Mucosa of rectum (tissue), 2 donors: ENCODE measurements at regions not wholly inside any gene's neighbourhood (a gene's known extent, or its start where the extent isn't known, plus 50 kb on each side); places are given as distances from the start of the nearest gene placed in this dataset.
A peak's percentile ranks its signal among the peaks of the same experiment; 100 is the strongest.

Source experiments
- H3K27ac ChIP-seq, 2 donors: one replicate each; pipeline ENCODE4 v1.7.0; 2013; ENCODE audit warnings: inconsistent platforms in 2 of 2, low read depth in 2 of 2, low read length in 2 of 2
- H3K27me3 ChIP-seq, 2 donors: one replicate each; pipeline ENCODE4 v1.7.0; 2013; ENCODE audit warnings: low read length in 2 of 2; ENCODE audit not compliant: control insufficient read depth in 2 of 2, insufficient read depth in 2 of 2
- H3K36me3 ChIP-seq, 2 donors: one replicate each; pipeline ENCODE4 v1.7.0; 2013; ENCODE audit warnings: low read length in 2 of 2; ENCODE audit not compliant: control insufficient read depth in 2 of 2, insufficient read depth in 2 of 2
- H3K4me1 ChIP-seq, 2 donors: one replicate each; pipeline ENCODE4 v1.7.0; 2013; ENCODE audit warnings: low read length in 2 of 2, mild to moderate bottlenecking in 1 of 2; ENCODE audit not compliant: control insufficient read depth in 2 of 2, insufficient read depth in 2 of 2
- H3K4me3 ChIP-seq, 2 donors: one replicate each; pipeline ENCODE4 v1.7.0; 2013; ENCODE audit warnings: low read length in 2 of 2
- H3K9ac ChIP-seq, 2 donors: one replicate each; pipeline ENCODE4 v1.7.0; 2013; ENCODE audit warnings: low read length in 2 of 2, low read depth in 1 of 2, mild to moderate bottlenecking in 1 of 2
- H3K9me3 ChIP-seq, 2 donors: one replicate each; pipeline ENCODE4 v1.7.0; 2013; ENCODE audit warnings: low read length in 2 of 2; ENCODE audit not compliant: control insufficient read depth in 2 of 2
- donor health status: healthy.
- donor health status: Normal muscosa, but diverticular disease.

- Histone ChIP-seq H3K27ac (no peak overlapping the region), H3K36me3 (peaks cover 5 to 8% of the 10 kb centered on the region in 2 donors), H3K9me3 (no peaks in the 10 kb centered on the region), H3K9ac (no peak overlapping the region), H3K4me1 (peaks cover 0 to 5% of the 10 kb centered on the region in 2 donors), H3K27me3 (no peaks in the 10 kb centered on the region), H3K4me3 (no peak overlapping the region)
These were observed 91.6 kb downstream of the PLCE1 start for GRCh38 chr10:94085288-94085687.

GRCh38 chr10:94085766-94086437 is 92.2 kb downstream of the PLCE1 start:
- Histone ChIP-seq H3K36me3 (peaks cover 5 to 8% of the 10 kb centered on the region in 2 donors), H3K27me3 (no peaks in the 10 kb centered on the region), H3K4me3 (no peak overlapping the region), H3K4me1 (peaks cover 0 to 5% of the 10 kb centered on the region in 2 donors), H3K9ac (no peak overlapping the region), H3K9me3 (no peaks in the 10 kb centered on the region), H3K27ac (no peak overlapping the region)

- peak overlapping the region in 1 of 2 donors; percentile 32 for H3K4me3 ChIP-seq
- H3K36me3 ChIP-seq: peaks cover 0 to 5% of the 10 kb centered on the region in 2 donors
- H3K27me3 ChIP-seq: no peaks in the 10 kb centered on the region
- H3K9me3 ChIP-seq: no peaks in the 10 kb centered on the region
- no peak overlapping the region for H3K27ac ChIP-seq
- no peak overlapping the region for H3K9ac ChIP-seq
- no peaks in the 10 kb centered on the region for H3K4me1 ChIP-seq
These were observed 95.2 kb downstream of the PLCE1 start for GRCh38 chr10:94088926-94089381.

- no peaks in the 10 kb centered on the region for H3K9me3 ChIP-seq
- H3K27me3 ChIP-seq: no peaks in the 10 kb centered on the region
- no peak overlapping the region for H3K27ac ChIP-seq
- no peak overlapping the region for H3K4me3 ChIP-seq
- peaks cover 0 to 5% of the 10 kb centered on the region in 2 donors for H3K36me3 ChIP-seq
- H3K4me1 ChIP-seq: no peaks in the 10 kb centered on the region
- no peak overlapping the region for H3K9ac ChIP-seq
These were observed 97.9 kb downstream of the PLCE1 start for GRCh38 chr10:94091649-94092048.

DNA sequence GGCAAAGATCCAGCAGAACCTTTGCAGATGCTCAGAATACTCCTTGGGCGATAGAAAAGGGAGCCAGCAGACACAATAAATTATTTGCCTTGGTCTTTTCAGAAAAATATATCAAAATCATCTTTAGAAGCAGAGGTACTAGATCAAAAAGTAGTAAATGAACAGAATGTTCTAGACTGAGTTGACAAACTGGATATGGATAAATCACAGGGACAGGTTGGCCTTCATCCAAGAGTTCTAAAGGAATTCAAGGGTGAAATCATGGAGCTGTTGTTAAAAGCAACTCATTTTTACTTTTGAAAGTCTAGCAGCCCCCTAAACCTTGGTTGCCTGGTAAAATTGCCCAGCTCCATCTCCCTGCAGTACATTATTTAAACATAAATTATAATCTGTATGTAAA is 99.1 kb downstream of the PLCE1 start:
- H3K36me3 ChIP-seq: peaks cover 0 to 2% of the 10 kb centered on the region in 2 donors
- H3K4me3 ChIP-seq: no peak overlapping the region
- H3K9ac ChIP-seq: no peak overlapping the region
- H3K27me3 ChIP-seq: no peaks in the 10 kb centered on the region
- no peak overlapping the region for H3K27ac ChIP-seq
- H3K4me1 ChIP-seq: no peaks in the 10 kb centered on the region
- no peaks in the 10 kb centered on the region for H3K9me3 ChIP-seq

DNA sequence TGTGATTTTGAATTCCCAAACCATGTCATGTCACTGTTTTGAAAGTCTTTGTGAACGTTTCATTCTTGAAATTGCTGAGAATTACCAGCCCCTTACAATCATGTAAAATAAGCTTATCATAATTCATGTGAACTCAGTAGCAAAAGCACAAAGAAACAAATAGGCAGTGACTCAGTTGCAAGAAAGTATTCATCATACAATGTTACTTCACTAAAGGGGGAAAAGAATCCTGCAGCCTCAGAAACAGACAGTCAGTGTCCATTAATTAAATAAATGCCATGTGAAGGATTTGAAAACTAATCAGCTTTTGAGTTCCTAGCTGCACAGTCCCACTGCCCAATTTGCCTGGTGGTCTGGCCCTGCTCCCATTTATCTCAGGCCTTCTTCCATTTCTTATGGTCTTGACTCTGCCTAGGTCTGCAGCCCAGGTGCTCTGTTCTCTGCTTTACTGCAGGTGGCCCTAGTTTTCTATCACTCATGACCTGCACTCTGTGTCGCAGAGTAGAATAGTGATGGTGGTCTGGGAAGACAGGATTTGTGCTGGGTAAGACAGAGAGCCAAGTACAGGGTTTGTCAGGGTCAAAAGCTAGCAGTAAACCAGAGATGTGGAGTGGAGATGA is 99.7 kb downstream of the PLCE1 start:
- no peaks in the 10 kb centered on the region for H3K27me3 ChIP-seq
- H3K36me3 ChIP-seq: no peaks in the 10 kb centered on the region
- no peak overlapping the region for H3K4me3 ChIP-seq
- no peaks in the 10 kb centered on the region for H3K4me1 ChIP-seq
- H3K9ac ChIP-seq: no peak overlapping the region
- H3K27ac ChIP-seq: no peak overlapping the region
- H3K9me3 ChIP-seq: no peaks in the 10 kb centered on the region

- no peak overlapping the region for H3K27ac ChIP-seq
- H3K9ac ChIP-seq: no peak overlapping the region
- no peak overlapping the region for H3K4me3 ChIP-seq
- H3K4me1 ChIP-seq: no peaks in the 10 kb centered on the region
- H3K36me3 ChIP-seq: no peaks in the 10 kb centered on the region
- no peaks in the 10 kb centered on the region for H3K9me3 ChIP-seq
- no peaks in the 10 kb centered on the region for H3K27me3 ChIP-seq
These were observed 100.8 kb downstream of the PLCE1 start for GRCh38 chr10:94094540-94094939.

DNA sequence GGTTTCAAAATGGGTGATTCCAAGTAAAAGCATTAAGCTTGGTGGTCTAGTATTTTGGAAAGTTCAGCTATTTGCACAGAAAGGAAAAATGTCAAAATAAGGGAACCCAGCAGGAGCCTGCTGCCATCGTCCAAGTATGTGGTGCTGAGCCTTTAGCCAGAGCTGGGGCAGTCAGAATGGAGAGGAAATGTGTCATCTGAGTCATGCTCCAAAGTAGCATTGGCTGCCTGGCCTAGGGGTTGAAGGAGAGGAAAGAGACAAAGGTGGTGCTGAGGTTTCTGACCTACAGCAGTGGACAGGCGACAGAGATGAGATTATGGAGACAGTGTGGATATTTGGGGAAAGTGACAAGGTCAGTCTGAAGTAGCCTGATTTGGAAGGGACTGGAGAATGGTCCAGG is 103.9 kb downstream of the PLCE1 start:
- Histone ChIP-seq H3K4me1 (no peaks in the 10 kb centered on the region), H3K9me3 (no peaks in the 10 kb centered on the region), H3K36me3 (no peaks in the 10 kb centered on the region), H3K27me3 (no peaks in the 10 kb centered on the region), H3K4me3 (no peak overlapping the region), H3K27ac (no peak overlapping the region), H3K9ac (no peak overlapping the region)

DNA sequence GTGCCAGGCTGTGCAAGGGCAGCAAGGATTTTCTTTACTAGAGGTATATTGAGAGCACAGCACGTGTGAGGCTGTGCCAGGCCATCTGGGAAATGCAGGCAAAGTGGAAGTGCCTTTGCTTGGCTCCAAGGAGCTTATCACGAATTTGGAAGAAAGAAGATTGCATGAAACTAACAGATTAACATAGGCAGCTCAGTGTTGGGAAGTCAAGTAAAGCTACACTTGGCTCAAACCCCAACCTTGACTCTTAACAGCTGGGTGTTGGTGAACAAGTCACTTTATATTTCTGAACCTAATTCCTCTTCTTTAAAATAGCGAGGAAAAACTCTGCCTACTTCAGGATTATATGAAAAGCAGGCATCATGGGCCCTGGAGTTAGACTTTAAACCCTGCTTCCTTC is 105.2 kb downstream of the PLCE1 start:
- H3K9ac ChIP-seq: no peak overlapping the region
- H3K27ac ChIP-seq: no peak overlapping the region
- no peaks in the 10 kb centered on the region for H3K27me3 ChIP-seq
- no peaks in the 10 kb centered on the region for H3K4me1 ChIP-seq
- H3K9me3 ChIP-seq: no peaks in the 10 kb centered on the region
- H3K36me3 ChIP-seq: no peaks in the 10 kb centered on the region
- H3K4me3 ChIP-seq: no peak overlapping the region

- Histone ChIP-seq H3K27ac (no peak overlapping the region), H3K4me1 (no peaks in the 10 kb centered on the region)
These were observed 108.2 kb downstream of the PLCE1 start for GRCh38 chr10:94101894-94102293.

More at GRCh38 chr10:94101894-94102293, 108.2 kb downstream of the PLCE1 start:
- Histone ChIP-seq H3K36me3 (no peaks in the 10 kb centered on the region), H3K9me3 (no peaks in the 10 kb centered on the region), H3K4me3 (no peak overlapping the region), H3K9ac (no peak overlapping the region), H3K27me3 (no peaks in the 10 kb centered on the region)
